Stimulated activated CD4-positive, alpha-beta T cell treated with anti-CD3 and anti-CD28 coated beads, TNF-alpha, amount 100 ng/mL, for 24 hours (primary cell): ENCODE measurements at regions not wholly inside any gene's neighbourhood (a gene's known extent, or its start where the extent isn't known, plus 50 kb on each side); places are given as distances from the start of the nearest gene placed in this dataset.
"Not testable (repeated sequence)": the region's sequence is repeated elsewhere in the genome, so short reads cannot be mapped to it uniquely, and the experiment has no call there.

ENCODE experiments used
- DNase-seq, 3 experiments: peaks; one replicate each; pipeline ENCODE4 v3.0.0-alpha.2; 2020; ENCODE audit warnings: low read depth in 3 of 3

- no peak for DNase-seq
These were observed 747.5 kb upstream of the AMELY start for GRCh38 chrY:7659047-7659446.

- DNase-seq = no peak
These were observed 745.0 kb upstream of the AMELY start for GRCh38 chrY:7656596-7656995.

- no peak for DNase-seq
These were observed 743.4 kb upstream of the AMELY start for GRCh38 chrY:7654985-7655384.

- DNase-seq = not testable (repeated sequence)
These were observed 738.3 kb upstream of the AMELY start for GRCh38 chrY:7649866-7650265.
